ENCODE measurements at regions not wholly inside any gene's neighbourhood (a gene's known extent, or its start where the extent isn't known, plus 50 kb on each side); places are given as distances from the start of the nearest gene placed in this dataset.

DNA sequence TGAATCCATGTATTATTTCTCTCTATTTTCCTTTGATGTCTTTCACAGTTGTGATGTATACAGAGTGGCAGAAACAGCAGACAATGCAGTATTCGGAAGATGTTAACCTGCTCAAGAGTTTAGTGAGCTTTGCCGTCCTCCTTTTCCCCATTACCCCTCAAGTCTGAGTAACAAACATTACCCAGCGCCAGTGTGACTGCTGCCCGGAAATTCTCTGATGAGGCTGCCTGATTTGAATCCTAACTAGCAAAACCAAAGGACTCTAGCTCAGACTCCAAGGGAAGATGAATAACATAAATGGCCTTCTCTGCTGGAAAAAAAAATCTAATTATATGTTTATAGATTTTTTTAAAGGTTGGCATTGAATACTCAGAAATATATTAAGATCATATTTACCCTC is 247.3 kb upstream of the SOX21 start:
- TF ChIP-seq EZH2 (IDR thresholded peaks at IDR 0.05; ENCODE audit: borderline replicate concordance, low read depth, low read length) (no peak), TCFL5 (CRISPR knock-in tag; conservative IDR thresholded peaks at IDR 0.05) (no peak), POLR2AphosphoS5 (IDR thresholded peaks at IDR 0.05; ENCODE audit: control insufficient read depth, insufficient read depth, low read depth, low read length) (no peak), ZBTB7A (IDR thresholded peaks at IDR 0.05; ENCODE audit: borderline replicate concordance, control insufficient read depth, low read depth, low read length) (no peak)
- TF ChIP-seq, protein P1, sequence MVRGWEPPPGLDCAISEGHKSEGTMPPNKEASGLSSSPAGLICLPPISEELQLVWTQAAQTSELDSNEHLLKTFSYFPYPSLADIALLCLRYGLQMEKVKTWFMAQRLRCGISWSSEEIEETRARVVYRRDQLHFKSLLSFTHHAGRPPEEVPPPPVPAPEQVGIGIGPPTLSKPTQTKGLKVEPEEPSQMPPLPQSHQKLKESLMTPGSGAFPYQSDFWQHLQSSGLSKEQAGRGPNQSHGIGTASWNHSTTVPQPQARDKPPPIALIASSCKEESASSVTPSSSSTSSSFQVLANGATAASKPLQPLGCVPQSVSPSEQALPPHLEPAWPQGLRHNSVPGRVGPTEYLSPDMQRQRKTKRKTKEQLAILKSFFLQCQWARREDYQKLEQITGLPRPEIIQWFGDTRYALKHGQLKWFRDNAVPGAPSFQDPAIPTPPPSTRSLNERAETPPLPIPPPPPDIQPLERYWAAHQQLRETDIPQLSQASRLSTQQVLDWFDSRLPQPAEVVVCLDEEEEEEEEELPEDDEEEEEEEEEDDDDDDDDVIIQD (CRISPR knock-in tag; IDR thresholded peaks at IDR 0.05) = no peak

All from K562 (cell line).